Activated B cell treated with CpG ODN at 0.5 μM for 24 hours (primary cell): ENCODE measurements at regions not wholly inside any gene's neighbourhood (a gene's known extent, or its start where the extent isn't known, plus 50 kb on each side); places are given as distances from the start of the nearest gene placed in this dataset.

Experiments
- ATAC-seq: fragments of 200-7000 bp; cut with Tn5 transposase; one replicate; pipeline ENCODE4 v1.10.0; 2021; ENCODE audit warnings: low read depth, mild to moderate bottlenecking, moderate library complexity
- CTCF ChIA-PET: fragments of 350-600 bp; sonication (Branson Sonifier 250); formaldehyde crosslinking; loops from one replicate; lab custom pipeline; 2021; ENCODE audit warnings: antibody characterized with exemption; lab: Charles Lee
- POLR2A ChIA-PET: fragments of 350-600 bp; sonication (Branson Sonifier 250); formaldehyde crosslinking; loops from one replicate; lab custom pipeline; 2021; ENCODE audit warnings: antibody characterized with exemption; lab: Charles Lee
- DNase-seq: peaks from one replicate; pipeline ENCODE4 v3.0.0; 2022
- H3K27ac Mint-ChIP-seq: one replicate; pipeline ENCODE4 v1.8.0; 2020; ENCODE audit warnings: mixed read lengths
- H3K27me3 Mint-ChIP-seq: one replicate; pipeline ENCODE4 v1.8.0; 2021; ENCODE audit warnings: mixed read lengths
- H3K36me3 Mint-ChIP-seq: one replicate; pipeline ENCODE4 v1.8.0; 2021; ENCODE audit warnings: low read depth, mixed read lengths
- H3K4me1 Mint-ChIP-seq: one replicate; pipeline ENCODE4 v1.8.0; 2021; ENCODE audit warnings: mixed read lengths
- H3K4me3 Mint-ChIP-seq: one replicate; pipeline ENCODE4 v1.8.0; 2020; ENCODE audit warnings: mild to moderate bottlenecking, mixed read lengths
- H3K9me3 Mint-ChIP-seq: one replicate; pipeline ENCODE4 v1.8.0; 2020; ENCODE audit warnings: mixed read lengths
- intact Hi-C: fragments of 100-400 bp; cut with micrococcal nuclease; formaldehyde crosslinking; loops from one replicate; pipeline ENCODE4 v1.15.1; 2024
- TF ChIP-seq, protein P1 (sequence below): fragments of 200-600 bp; IDR thresholded peaks from one replicate; pipeline ENCODE4 v1.8.0; 2022; ENCODE audit warnings: antibody characterized with exemption, mild to moderate bottlenecking

- H3K9me3 Mint-ChIP-seq, result no peaks in the 10 kb centered on the region
- H3K4me3 Mint-ChIP-seq, result no peak overlapping the region
- DNase-seq (no peak), ATAC-seq (no peak)
- H3K27ac Mint-ChIP-seq, result no peak overlapping the region
- H3K27me3 Mint-ChIP-seq, result peaks cover 2% of the 10 kb centered on the region
- CTCF ChIA-PET, result no interaction called here
- no peaks in the 10 kb centered on the region for H3K4me1 Mint-ChIP-seq
- TF ChIP-seq, protein P1, sequence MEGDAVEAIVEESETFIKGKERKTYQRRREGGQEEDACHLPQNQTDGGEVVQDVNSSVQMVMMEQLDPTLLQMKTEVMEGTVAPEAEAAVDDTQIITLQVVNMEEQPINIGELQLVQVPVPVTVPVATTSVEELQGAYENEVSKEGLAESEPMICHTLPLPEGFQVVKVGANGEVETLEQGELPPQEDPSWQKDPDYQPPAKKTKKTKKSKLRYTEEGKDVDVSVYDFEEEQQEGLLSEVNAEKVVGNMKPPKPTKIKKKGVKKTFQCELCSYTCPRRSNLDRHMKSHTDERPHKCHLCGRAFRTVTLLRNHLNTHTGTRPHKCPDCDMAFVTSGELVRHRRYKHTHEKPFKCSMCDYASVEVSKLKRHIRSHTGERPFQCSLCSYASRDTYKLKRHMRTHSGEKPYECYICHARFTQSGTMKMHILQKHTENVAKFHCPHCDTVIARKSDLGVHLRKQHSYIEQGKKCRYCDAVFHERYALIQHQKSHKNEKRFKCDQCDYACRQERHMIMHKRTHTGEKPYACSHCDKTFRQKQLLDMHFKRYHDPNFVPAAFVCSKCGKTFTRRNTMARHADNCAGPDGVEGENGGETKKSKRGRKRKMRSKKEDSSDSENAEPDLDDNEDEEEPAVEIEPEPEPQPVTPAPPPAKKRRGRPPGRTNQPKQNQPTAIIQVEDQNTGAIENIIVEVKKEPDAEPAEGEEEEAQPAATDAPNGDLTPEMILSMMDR, result no peak
- H3K36me3 Mint-ChIP-seq, result no peaks in the 10 kb centered on the region
- intact Hi-C loops, result no loop called here
- POLR2A ChIA-PET, result no interaction called here
Observed at GRCh38 chr7:115868369-115868768, 162.2 kb downstream of the TFEC start.

GRCh38 chr7:115864082-115864481 lies 166.5 kb downstream of the TFEC start:
- no peak overlapping the region for H3K27ac Mint-ChIP-seq
- H3K9me3 Mint-ChIP-seq, result no peaks in the 10 kb centered on the region

GRCh38 chr7:115851291-115851690 lies 179.3 kb downstream of the TFEC start:
- POLR2A ChIA-PET, result no interaction called here
- intact Hi-C loops, result loop anchor here (1.0 to 5.0 kb wide), 3 partner anchors 494 to 1825 kb away; no protein-coding TSS in a partner anchor

More at GRCh38 chr7:115864082-115864481, 166.5 kb downstream of the TFEC start:
- no peaks in the 10 kb centered on the region for H3K4me1 Mint-ChIP-seq
- ATAC-seq, result no peak
- POLR2A ChIA-PET, result no interaction called here
- DNase-seq, result no peak
- H3K4me3 Mint-ChIP-seq, result no peak overlapping the region
- TF ChIP-seq, protein P1, result no peak
- CTCF ChIA-PET, result no interaction called here
- intact Hi-C loops, result no loop called here
- H3K36me3 Mint-ChIP-seq, result no peaks in the 10 kb centered on the region
- peaks cover 3% of the 10 kb centered on the region for H3K27me3 Mint-ChIP-seq

GRCh38 chr7:115850774-115851173 lies 179.8 kb downstream of the TFEC start:
- Mint-ChIP-seq H3K36me3 (no peaks in the 10 kb centered on the region), H3K9me3 (no peaks in the 10 kb centered on the region), H3K27me3 (peaks cover 3% of the 10 kb centered on the region), H3K4me3 (no peak overlapping the region), H3K27ac (no peak overlapping the region), H3K4me1 (no peaks in the 10 kb centered on the region)
- ATAC-seq, result no peak
- ChIA-PET CTCF (interaction anchor here (1.6 to 2.2 kb wide), 5 partner anchors 15 to 1824 kb away, joined by 4 to 13 read pairs (median 7); no protein-coding TSS in a partner anchor), POLR2A (no interaction called here)
- intact Hi-C loops, result loop anchor here (1.0 to 5.0 kb wide), 3 partner anchors 493 to 1824 kb away; no protein-coding TSS in a partner anchor
- TF ChIP-seq, protein P1, result no peak
- no peak for DNase-seq

More at GRCh38 chr7:115851291-115851690, 179.3 kb downstream of the TFEC start:
- CTCF ChIA-PET, result interaction anchor here (1.6 to 2.2 kb wide), 5 partner anchors 15 to 1825 kb away, joined by 4 to 13 read pairs (median 7); no protein-coding TSS in a partner anchor
- Mint-ChIP-seq H3K4me3 (no peak overlapping the region), H3K27me3 (peaks cover 3% of the 10 kb centered on the region), H3K27ac (no peak overlapping the region), H3K36me3 (no peaks in the 10 kb centered on the region), H3K9me3 (no peaks in the 10 kb centered on the region), H3K4me1 (no peaks in the 10 kb centered on the region)
- DNase-seq, result no peak
- ATAC-seq, result no peak
- TF ChIP-seq, protein P1, result no peak

DNA sequence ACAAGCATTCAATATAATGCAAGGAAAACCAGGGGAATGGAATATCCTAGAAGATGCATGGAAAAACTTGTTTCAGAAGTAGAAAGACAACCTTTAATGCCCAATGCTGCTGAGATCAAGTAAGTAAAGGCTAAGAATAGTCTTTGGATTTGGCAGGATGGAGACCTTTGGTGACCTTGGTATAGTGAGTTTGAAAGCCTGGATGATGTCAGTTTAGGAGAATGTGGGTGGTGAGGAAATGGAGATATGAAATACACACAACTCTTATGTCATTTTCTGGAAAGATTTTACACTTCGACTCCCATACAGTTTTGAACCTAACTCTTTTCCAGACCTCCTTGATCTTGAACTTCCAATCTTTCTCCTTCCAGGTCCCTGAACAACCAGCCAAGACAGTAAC lies 185.7 kb downstream of the TFEC start:
- H3K27me3 Mint-ChIP-seq, result peaks cover 3% of the 10 kb centered on the region
- H3K4me3 Mint-ChIP-seq, result no peak overlapping the region
- DNase-seq (no peak), ATAC-seq (no peak)
- TF ChIP-seq, protein P1, result no peak
- POLR2A ChIA-PET, result no interaction called here
- no peaks in the 10 kb centered on the region for H3K4me1 Mint-ChIP-seq
- no peaks in the 10 kb centered on the region for H3K9me3 Mint-ChIP-seq
- H3K27ac Mint-ChIP-seq, result no peak overlapping the region
- CTCF ChIA-PET, result no interaction called here
- H3K36me3 Mint-ChIP-seq, result no peaks in the 10 kb centered on the region
- intact Hi-C loops, result no loop called here
